AG09309 (cell line): ENCODE measurements at regions not wholly inside any gene's neighbourhood (a gene's known extent, or its start where the extent isn't known, plus 50 kb on each side); places are given as distances from the start of the nearest gene placed in this dataset.
"Not testable (repeated sequence)": the region's sequence is repeated elsewhere in the genome, so short reads cannot be mapped to it uniquely, and the experiment has no call there.

Experiments
- DNase-seq: peaks from one replicate; pipeline ENCODE4 v3.0.0-alpha.2; 2010; ENCODE audit warnings: low read depth
- H3K4me3 ChIP-seq: 2 replicates; pipeline ENCODE4 v1.5.1; 2011; ENCODE audit warnings: mild to moderate bottlenecking, low read depth, low read length, moderate library complexity; ENCODE audit not compliant: control insufficient read depth
- CTCF ChIP-seq: IDR thresholded peaks from 2 replicates; pipeline ENCODE4 v1.5.1; 2011; ENCODE audit warnings: mild to moderate bottlenecking, low read depth, low read length, inconsistent platforms; ENCODE audit not compliant: insufficient read depth, control insufficient read depth; ENCODE audit errors: missing control alignments

- no peak for DNase-seq
- TF ChIP-seq CTCF = no peak
- no peak overlapping the region for H3K4me3 ChIP-seq
Observed at GRCh38 chr10:130351466-130352290, 215.5 kb downstream of the GLRX3 start.

GRCh38 chr10:130352291-130352645 lies 216.1 kb downstream of the GLRX3 start:
- no peak for DNase-seq
- TF ChIP-seq CTCF = no peak
- no peak overlapping the region for H3K4me3 ChIP-seq

GRCh38 chr10:130353928-130354572 lies 217.9 kb downstream of the GLRX3 start:
- DNase-seq = no peak
- TF ChIP-seq CTCF = no peak
- H3K4me3 ChIP-seq = no peak overlapping the region

- TF ChIP-seq CTCF = no peak
- H3K4me3 ChIP-seq = no peak overlapping the region
- DNase-seq = no peak
Observed at GRCh38 chr10:130354573-130354954, 218.4 kb downstream of the GLRX3 start.

- H3K4me3 ChIP-seq = no peak overlapping the region
- DNase-seq = no peak
- TF ChIP-seq CTCF = no peak
Observed at GRCh38 chr10:130354976-130355795, 219.0 kb downstream of the GLRX3 start.

- not testable (repeated sequence) for DNase-seq, H3K4me3 ChIP-seq
Observed at GRCh38 chr10:130356429-130356828, 220.2 kb downstream of the GLRX3 start.

- no peak for TF ChIP-seq CTCF
- no peak for DNase-seq
- H3K4me3 ChIP-seq = no peak overlapping the region
Observed at GRCh38 chr10:130357226-130357625, 221.0 kb downstream of the GLRX3 start.
